GM21360 (cell line): ENCODE measurements at regions not wholly inside any gene's neighbourhood (a gene's known extent, or its start where the extent isn't known, plus 50 kb on each side); places are given as distances from the start of the nearest gene placed in this dataset.
"Not testable (repeated sequence)": the region's sequence is repeated elsewhere in the genome, so short reads cannot be mapped to it uniquely, and the experiment has no call there.

ENCODE experiments used
- ATAC-seq: cut with Tn5 transposase; IDR thresholded peaks from one replicate; pipeline ENCODE4 v1.9.1; 2021; ENCODE audit warnings: mild to moderate bottlenecking, moderate library complexity; ENCODE audit not compliant: unreplicated experiment

DNA sequence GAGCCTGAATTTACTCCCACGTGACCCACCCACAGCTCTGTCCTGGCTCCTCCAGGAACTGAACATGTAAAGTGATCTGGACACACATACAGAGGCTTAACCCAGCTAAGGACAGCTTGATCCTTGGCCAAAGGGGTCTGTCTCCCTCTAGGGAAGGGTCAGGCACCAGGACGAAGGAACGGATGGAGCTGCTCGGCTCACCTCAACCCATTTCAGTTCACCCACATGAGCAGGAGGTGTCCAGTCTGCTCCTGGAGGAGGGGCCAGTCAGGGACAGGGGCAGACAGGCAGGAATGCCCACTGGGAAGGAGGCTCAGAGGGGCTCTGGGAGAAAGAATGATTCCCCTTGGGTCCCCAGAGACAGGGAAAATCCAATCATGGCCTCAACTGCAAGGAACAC lies 567.2 kb downstream of the PTPRU start:
- ATAC-seq, result no peak

DNA sequence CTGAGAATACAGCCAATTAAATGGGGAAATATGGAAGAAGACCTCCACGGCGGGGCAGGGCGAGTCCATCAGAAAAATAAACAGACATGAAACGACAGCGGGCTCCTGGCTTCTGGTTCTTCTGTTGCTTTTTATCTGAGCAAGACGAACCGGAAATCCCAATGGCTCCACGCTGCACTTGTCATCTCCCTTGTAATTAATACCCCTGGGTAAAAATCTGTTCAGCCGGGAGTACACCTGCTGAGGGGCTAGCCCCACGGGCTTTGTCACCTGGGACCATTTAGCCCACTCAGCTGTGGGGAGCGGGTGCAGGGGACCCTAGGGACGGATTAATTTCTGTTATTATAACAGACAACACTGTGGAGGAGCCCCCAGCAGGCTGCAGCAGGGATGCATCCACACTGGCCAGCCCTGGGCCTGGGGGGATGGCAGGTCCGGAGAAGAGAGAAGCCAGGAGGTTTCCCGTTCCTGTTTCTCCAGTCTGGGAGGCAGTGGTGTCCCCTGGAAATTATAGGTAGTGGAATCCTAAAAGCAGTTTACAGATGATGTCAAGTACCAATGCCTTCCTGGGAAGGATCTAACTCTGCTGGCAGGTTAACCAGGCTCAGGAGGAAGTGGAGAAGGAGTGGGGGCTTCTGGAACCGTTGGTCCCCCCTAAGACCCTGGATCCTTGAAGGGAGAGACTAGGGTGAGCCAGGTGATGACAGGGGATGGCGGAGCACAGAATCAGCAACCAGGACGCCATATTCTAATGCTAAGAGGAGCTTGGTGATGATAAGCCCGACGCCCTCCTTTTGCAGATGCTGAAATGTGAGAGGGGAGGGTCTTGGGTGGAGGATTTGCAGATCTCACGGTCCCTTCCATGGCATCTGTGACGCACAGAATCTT lies 566.1 kb downstream of the PTPRU start:
- no peak for ATAC-seq

DNA sequence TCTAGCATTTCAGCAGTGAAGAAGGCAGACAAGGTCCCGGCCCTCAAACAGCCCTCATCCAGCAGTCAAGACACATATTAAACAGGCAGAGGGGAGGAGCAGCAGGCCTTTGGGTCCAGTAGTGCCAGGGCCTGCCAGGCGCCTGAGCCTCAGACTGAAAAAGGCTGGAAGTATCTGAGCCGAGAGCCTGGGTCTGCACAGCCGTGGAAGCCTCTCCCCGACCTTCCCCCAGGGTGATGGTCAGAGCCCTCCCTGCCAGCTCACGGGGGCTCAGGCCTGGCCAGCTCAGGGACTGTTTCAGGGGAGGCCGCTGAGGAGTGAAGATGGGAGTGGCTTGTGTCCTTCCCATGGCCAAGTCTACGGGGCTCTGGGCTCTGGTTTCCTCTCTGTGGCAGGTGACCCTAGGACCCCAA lies 565.2 kb downstream of the PTPRU start:
- no peak for ATAC-seq

DNA sequence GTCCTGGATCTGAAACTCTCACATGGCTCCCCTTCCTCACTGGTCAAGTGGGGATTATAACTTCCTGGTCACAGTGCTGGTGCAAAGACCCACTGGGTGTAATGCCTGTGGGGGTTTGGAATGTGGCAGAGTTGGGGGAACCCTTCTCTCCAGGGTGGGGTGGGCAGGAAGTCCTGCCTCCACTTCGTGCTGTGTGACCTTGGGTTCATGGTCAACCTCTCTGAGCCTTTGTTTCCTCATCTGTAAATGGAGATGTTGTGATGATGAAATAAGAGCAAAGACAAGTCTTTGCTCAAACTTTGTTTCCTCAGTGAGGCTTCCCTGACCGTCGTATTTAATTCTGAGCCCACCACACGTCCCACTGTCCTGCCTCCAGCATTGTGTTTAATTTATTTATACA lies 564.7 kb downstream of the PTPRU start:
- ATAC-seq, result no peak

DNA sequence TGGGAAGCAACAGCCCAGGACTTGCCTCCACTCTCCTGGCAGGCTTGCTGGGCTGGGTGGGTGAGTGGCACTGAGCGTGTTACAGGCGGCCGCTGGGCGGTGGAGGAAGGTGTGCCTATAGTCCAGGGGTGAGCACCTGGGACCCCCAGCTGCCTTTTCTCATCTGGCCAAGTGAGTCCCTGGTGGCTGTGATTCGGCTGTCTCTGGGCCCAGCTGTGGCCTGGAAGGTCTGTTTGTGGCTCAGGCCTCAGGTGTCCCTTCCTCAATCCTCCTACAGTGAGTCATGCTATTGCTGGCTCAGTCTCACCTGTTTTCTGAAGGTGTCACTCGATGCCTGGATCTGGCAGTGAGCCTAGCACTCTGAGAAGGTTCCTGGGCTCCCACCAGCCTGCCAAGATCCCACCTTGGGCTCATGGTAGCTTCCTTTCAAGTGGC lies 564.2 kb downstream of the PTPRU start:
- ATAC-seq, result no peak

DNA sequence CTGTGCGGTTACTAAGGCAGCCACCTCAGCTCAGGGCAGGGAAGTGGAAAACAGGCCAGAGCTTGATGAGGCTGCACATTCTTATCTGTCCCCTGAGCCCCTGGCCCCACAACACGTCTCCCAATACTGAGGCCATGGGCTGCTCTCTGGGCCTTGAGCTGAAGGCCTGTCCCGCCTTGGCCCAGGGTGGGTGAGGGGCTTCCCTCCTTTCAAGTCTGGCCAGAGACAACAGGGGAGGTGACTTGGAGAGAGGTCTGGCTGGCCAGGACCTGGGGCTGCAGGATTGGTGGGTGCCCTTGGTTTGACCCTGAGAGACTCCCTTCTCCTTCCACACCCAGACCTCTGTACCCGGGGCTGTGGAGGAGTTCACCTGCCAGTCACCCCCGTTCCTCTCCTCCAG lies 563.8 kb downstream of the PTPRU start:
- ATAC-seq, result no peak

DNA sequence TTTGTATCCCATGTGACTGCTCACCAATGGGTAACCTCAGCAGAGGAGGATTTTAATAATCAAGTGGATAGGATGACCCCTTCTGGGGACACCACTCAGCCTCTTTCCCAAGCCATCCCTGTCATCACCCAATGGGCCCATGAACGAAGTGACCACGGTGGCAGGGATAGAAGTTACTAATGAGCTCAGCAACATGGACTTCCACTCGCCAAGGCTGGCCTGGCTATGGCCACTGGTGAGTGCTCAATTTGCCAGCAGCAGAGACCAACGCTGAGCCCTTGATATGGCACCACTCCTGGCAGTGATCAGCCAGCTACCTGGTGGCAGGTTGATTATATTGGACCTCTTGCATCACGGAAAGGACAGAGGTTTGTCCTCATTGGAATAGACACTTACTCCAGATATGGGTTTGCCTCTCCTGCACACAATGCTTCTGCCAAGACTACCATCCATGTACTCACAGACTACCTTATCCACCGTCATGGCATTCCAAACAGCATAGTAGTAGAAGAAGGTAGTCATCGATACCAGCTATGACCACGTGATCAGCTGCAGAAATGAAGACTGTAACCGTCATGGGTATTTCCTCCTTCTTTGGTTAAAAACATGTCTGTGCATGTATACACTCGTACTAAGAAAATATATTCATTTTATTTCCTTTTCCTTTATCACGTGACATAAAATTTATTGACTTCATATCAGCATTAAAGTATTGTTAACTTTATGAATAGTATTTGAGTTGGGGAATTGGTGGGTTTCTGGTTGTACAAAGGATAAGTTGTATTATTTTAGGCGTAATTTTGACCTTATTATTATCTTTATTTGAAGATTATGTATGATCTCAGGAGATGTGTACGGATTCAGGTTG lies 562.6 kb downstream of the PTPRU start:
- ATAC-seq, result no peak

DNA sequence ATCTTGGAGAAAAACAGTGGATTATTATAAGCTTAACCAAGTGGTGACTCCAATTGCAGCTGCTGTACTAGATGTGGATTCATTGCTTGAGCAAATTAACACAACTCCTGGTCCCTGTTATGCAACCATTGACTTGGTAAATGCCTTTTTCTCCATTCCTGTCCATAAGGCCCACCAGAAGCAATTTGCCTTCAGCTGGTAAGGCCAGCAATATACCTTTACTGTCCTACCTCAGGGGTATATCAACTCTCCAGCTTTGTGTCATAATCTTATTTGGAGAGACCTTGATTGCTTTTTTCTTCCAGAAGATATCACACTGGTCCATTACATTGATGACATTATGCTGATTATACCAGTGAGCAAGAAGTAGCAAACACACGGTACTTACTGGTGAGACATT lies 560.8 kb downstream of the PTPRU start:
- ATAC-seq, result not testable (repeated sequence)

DNA sequence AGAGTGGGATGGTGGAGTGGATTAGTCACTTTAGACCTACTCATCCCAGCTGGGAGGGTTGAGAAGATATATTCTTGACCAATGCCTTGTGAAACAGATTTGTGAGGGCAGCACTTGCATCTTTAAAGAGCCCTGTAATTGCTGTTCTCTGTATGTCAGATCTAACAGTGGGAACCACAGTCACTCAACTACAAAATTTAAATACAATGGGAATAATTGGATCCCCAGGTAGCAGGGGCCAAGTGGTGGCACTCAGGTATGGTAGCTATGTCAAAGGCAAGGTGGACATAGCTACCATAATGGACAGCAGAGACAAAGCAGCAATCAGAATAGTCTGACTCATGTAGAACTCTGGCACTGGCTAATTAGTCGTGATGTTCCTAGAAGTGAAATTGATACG lies 559.6 kb downstream of the PTPRU start:
- ATAC-seq, result not testable (repeated sequence)

DNA sequence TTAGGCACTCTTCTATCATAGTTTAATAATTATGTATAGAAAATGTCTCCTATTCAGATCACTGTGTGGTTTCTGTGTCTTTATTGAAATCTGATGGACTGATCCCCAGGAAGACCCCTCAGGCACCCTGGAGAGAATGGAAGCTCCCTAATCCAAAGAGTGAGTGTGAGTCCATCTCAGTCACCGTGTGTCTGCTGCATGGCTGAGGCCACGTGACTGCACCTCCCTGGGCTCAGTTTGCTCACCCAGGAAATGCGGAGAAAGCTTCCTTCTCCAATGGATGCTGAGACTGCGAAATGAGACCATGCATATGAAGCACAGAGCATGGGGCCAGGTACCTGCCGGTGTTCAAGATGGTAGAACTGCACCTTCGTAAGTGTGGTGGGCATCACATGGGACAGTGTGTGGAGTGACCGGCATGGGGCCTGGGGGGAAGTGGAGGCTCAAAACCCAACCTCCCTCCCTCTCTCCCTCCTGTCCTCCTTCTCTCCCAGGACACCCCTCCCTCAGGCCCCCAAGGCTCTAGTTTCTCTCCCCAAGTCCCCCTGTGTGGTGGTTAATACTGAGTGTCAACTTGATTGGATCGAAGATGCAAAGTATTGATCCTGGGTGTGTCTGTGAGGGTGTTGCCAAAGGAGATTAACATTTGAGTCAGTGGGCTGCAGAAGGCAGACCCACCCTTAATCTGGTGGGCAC lies 557.5 kb downstream of the PTPRU start:
- ATAC-seq, result no peak

DNA sequence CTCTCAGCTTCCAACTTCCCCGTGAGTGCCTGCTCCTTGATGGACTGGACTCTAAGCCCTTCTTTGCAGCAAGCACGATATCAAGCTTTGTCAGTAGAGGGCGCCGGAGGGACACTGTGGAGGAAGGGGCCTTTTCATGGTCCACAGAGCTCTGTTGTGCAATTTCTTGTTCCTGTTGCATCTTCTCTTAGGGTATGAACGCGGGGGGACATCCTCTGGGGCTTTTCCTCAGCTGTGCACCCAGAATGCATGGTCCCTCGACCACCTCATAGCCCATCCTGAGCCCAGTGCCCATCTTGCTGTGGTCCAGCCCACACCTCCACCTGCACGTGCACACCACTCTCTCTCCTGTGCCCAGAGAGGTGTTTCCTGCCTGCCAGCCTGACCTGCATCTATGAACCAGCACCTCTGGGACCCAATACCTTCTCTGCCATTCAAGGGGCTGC lies 556.8 kb downstream of the PTPRU start:
- no peak for ATAC-seq

DNA sequence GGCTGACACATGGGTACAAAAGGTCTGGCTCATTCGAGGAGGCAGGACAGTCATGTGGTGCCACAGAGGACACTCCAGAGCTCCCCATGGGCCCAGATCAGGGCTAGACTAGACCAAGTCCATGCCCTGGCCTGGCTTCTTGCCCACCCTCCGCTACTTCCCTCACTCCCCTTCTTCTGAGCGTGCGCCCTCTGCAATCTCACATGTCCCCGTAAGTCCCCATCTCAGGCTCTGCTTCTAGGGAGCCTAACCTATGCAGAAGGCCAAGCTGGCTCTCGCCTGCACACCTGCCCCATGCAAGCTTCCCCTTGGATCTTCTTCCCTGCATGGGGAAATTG lies 553.6 kb downstream of the PTPRU start:
- no peak for ATAC-seq

DNA sequence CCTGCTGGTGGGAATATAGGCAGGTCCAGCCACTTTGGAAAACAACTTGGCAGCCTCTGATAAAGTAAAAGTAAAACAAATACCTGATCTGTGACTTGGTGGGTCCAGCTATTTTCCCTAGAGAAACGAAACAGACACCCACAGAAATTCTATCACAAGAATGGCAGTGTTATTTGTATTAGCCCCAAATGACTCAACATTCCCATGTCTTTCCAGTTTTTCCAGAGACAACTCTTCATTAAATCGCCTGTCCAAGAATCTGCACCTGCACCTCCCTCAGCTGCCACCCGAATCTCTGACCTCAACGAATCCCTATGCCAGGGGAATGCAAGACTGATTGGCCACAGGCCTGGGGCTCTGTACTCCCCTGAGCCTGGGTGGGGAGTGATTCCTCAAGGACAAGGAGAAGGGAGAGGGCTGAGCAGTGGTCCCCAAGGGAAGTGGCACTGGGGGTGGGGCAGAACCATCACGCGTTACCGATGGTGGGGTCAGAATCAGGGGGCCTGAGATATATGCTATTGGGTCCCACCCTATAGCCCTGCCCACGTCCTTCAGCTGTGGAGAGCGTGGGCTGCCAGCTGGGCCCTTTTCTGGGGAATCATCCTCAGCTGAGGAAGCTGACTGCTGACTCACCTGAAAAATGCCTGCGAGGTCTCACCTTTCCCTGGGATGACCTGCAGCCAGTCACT lies 553.0 kb downstream of the PTPRU start:
- no peak for ATAC-seq

DNA sequence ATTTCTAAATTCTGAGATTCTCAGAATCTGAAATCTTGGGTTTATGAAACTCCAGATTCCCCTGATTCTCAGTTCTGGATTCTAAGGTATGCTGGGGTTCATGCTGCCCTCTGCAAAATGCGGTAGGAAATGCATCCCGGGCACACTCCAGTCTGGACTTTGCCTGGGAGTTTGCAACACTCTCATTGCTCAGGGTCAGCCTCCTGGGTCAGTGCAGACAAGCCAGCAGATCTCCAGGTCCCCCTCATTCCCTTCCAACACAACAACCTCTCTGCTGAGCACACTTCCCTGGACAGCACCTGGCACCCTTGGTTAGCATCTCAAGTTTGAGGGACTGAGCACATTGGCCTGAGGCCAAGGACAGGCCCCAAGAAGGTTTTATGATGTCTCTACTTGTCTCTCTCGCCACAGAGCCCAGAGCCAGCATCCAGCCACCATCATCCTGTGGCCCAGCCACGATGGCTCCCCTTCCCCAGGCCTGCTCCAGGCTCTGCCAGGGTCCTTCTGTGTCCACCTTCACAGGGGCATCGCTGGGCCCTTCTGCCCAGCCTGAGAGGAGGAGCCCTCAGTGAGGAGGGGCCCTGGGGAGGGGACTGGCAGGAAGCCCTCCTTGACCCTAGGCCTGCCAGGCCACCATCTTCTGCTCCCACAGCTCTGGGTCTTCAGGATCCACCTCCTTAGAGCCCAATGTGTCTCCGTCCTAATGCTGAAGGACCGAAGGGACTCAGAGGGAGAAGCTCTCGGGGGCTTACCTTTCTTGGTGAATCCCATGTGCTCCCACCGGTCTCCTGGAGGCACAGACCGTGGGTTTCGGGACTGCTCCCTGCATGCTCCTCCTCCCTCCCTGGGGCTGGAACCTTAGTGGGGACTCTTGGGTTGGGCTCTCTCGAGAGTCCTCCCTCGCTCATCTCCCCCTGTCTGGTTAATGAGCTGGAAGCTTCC lies 550.7 kb downstream of the PTPRU start:
- no peak for ATAC-seq

DNA sequence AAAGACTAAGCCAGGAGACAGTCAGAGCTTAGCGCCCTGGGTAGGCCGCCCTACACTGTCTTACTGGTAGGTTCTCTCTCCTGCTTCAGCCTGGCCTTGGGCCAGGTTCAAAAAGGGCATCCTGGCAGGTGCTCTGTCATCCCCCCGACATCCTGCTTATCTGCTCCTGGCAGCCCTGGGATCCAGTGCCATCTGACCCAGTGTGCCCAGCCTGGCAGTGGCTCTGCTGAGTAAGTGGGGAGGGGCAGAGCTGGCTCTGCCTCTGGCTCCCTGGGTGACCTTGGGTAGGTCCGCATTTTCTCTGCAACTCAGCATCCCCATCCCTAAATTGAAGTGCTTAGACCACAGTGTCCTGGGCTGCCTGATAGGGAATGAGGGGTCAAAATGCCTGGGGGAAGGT lies 549.9 kb downstream of the PTPRU start:
- ATAC-seq, result no peak

DNA sequence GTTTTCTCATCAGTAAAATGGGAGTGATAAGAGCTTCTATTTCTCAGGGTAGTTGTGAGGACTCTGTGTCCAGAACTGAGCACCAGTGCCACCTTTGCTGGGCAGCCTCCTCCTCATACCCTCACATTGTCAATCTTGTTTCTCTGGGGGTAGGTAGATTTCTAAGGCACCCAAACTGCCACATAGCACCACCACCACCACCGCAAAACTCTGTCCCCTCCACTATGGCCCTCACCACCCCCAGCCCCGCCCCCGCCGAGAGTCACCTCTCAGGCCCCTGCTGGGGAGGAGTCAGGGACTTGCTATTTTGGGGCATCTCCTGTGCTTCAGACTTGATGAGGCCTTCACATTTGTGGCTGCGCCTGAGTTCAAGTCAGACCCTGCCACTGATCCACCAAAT lies 549.2 kb downstream of the PTPRU start:
- no peak for ATAC-seq

DNA sequence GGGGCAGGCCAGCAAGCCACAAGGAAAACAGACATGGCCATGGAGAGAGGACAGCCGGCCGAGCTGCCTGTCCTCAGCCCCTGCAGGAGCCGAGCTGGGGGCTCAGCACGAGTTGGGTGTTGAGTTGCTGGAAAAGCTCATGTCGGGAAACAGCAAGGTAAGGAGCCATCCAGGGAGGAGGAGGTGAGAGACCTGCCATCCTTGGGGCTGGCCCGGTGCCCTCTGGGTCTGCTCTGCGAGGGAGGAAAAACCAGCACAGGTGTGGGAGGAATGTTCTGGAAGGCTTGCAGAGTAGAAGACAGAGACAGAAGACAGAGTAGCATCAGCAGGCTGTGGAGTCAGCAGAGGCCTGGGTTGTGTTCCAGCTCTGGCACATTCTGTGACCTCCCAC lies 548.8 kb downstream of the PTPRU start:
- no peak for ATAC-seq

DNA sequence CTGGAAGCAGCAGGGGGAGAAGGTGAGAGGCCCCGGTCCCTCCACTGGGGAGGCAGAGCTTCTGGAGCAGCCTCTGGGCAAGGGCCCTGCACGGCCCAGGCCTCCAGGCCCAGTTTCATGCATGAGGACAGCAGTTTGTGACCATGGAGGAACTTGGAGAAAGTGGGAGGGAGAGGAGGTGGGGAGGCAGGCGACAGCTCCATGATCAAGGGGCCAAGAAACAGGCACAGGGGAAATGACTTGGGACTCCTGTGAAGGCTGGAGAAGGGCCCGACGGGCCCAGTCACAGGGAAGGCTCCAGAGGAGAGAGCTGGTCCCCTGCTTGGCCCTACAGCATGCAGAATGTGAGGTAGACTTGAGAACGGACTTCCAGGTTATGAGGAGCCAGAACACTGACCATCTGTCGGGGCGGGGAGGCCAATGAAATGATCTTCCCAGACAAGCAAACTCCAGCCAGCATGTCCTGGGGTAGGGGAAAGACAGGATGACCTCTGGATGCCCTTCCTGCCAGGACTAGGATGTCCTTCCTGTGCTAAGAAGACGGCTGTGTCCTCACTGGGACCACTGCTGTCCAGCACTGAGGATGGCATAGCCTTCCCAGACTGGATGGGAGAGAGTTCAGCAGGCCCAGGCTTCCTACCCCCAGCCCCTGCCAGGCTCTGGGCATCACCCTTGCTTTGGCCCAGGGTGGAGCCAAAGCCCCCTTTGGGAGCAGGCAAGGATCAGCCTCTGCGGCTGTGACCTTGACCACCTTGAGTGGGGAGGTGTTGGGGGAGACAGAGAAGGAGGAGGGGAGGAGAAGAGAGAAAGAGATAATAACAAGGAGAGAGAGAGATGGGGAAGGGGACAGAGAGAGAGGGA lies 548.2 kb downstream of the PTPRU start:
- ATAC-seq, result no peak
